ENCODE measurements at regions not wholly inside any gene's neighbourhood (a gene's known extent, or its start where the extent isn't known, plus 50 kb on each side); places are given as distances from the start of the nearest gene placed in this dataset.

GRCh38 chr6:104381907-104382306 lies 477.8 kb downstream of the HACE1 start:
- no peak for TF ChIP-seq EP300 (IDR thresholded peaks at IDR 0.05; ENCODE audit: borderline replicate concordance)
- no peak for TF ChIP-seq REST (IDR thresholded peaks at IDR 0.05; ENCODE audit: low read depth)
- no peak for TF ChIP-seq TEAD4 (IDR thresholded peaks at IDR 0.05)
- no peak for TF ChIP-seq RAD21 (IDR thresholded peaks at IDR 0.05; ENCODE audit: low read depth)
- TF ChIP-seq CREB1 (IDR thresholded peaks at IDR 0.05; ENCODE audit: low read depth), result no peak
- no peak for TF ChIP-seq CEBPB (IDR thresholded peaks at IDR 0.05)
- TF ChIP-seq FOXM1 (IDR thresholded peaks at IDR 0.05; ENCODE audit: borderline replicate concordance, low read depth), result no peak
- TF ChIP-seq ZBTB7A (IDR thresholded peaks at IDR 0.05; ENCODE audit: low read depth), result no peak
- TF ChIP-seq MAX (IDR thresholded peaks at IDR 0.05), result no peak
- TF ChIP-seq USF1 (IDR thresholded peaks at IDR 0.05), result no peak
- TF ChIP-seq YY1 (IDR thresholded peaks at IDR 0.05; ENCODE audit: low read depth), result no peak
- TF ChIP-seq TAF1 (IDR thresholded peaks at IDR 0.05; ENCODE audit: low read depth), result no peak

All from Ishikawa (cell line).